ENCODE measurements at regions not wholly inside any gene's neighbourhood (a gene's known extent, or its start where the extent isn't known, plus 50 kb on each side); places are given as distances from the start of the nearest gene placed in this dataset.

DNA sequence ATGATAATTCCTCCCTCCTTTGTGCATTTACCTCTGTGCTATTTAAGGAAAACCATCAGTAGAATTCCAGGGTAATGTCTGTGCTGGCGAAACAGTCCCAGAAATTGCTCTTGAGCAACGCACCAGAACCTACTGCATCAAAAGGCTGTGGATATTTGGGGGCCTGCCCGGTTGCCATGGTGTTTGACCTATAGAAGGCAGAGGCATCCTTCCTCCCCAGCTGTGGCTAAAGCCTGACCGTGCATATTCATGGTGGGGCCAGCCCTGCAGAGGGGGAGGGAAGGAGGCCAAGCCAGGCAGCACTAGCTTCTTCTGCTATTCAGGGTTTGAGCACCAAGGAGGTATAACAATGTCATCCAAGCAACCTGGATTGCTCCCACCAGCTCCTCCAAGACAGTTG lies 215.0 kb upstream of the E2F8 start:
- Histone ChIP-seq H4K20me1 (replicated peaks; ENCODE audit: control insufficient read depth, insufficient read depth, low read length) (no peaks in the 10 kb centered on the region), H3K36me3 (ENCODE audit: control insufficient read depth, insufficient read depth, low read length) (no peaks in the 10 kb centered on the region), H3K4me3 (no peak overlapping the region), H3K27ac (ENCODE audit: extremely low read depth, low read depth, low read length) (no peak overlapping the region), H3K9me1 (ENCODE audit: control insufficient read depth, insufficient read depth, low read length) (no peaks in the 10 kb centered on the region), H3K4me2 (ENCODE audit: insufficient read depth, low read length) (no peak overlapping the region), H3K27me3 (ENCODE audit: control insufficient read depth in 2 of 2, insufficient read depth in 2 of 2, low read length in 2 of 2) (peaks cover 6 to 19% of the 10 kb centered on the region in 2 experiments), H3K9me3 (replicated peaks; ENCODE audit: control insufficient read depth, insufficient read depth, low read depth, low read length) (no peaks in the 10 kb centered on the region), H3K4me1 (replicated peaks in 1 of 2; ENCODE audit: control insufficient read depth in 2 of 2, insufficient read depth in 2 of 2, low read length in 2 of 2) (no peaks in the 10 kb centered on the region), H3K79me2 (ENCODE audit: control insufficient read depth, insufficient read depth, low read length) (no peaks in the 10 kb centered on the region), H2AFZ (ENCODE audit: low read depth, low read length) (no peak overlapping the region), H3K9ac (ENCODE audit: insufficient read depth in 1 of 2, low read depth in 2 of 2, low read length in 2 of 2) (no peak overlapping the region)
- ATAC-seq (no peak), FAIRE-seq (no peak), DNase-seq (ENCODE audit: extremely low read depth in 1 of 4, low spot score in 3 of 4) (no peak)
- ChIA-PET CTCF (ENCODE audit: low intra/inter-chr PET ratio) (no interaction called here), POLR2A (no interaction called here)
- BruUV-seq (replicated peaks), result no TSS peak
- 0% methylated on average over 4 of the region's 4 CpGs for WGBS (ENCODE audit: insufficient coverage, low coverage, missing lambda C conversion rate)
- TF ChIP-seq EHMT2 (IDR thresholded peaks at IDR 0.05) (no peak), HNRNPH1 (optimal IDR thresholded peaks at IDR 0.05; ENCODE audit: low read depth, low read length) (no peak), KLF13 (tag; IDR thresholded peaks at IDR 0.05; ENCODE audit: borderline replicate concordance, low read depth) (no peak), RFX1 (IDR thresholded peaks at IDR 0.05) (no peak), POLR2B (IDR thresholded peaks at IDR 0.05; ENCODE audit: low read depth, partially characterized antibody) (no peak), HDAC1 (IDR thresholded peaks at IDR 0.05) (no peak), YY1 (IDR thresholded peaks at IDR 0.05; ENCODE audit: borderline replicate concordance in 1 of 3, control insufficient read depth in 1 of 3, extremely low read depth in 1 of 3, insufficient read depth in 3 of 3, insufficient read length in 1 of 3, insufficient replicate concordance in 2 of 3, low read depth in 1 of 3, low read length in 2 of 3) (no peak), U2AF2 (optimal IDR thresholded peaks at IDR 0.05; ENCODE audit: low read depth, low read length) (no peak)
- TF ChIP-seq, protein P1, sequence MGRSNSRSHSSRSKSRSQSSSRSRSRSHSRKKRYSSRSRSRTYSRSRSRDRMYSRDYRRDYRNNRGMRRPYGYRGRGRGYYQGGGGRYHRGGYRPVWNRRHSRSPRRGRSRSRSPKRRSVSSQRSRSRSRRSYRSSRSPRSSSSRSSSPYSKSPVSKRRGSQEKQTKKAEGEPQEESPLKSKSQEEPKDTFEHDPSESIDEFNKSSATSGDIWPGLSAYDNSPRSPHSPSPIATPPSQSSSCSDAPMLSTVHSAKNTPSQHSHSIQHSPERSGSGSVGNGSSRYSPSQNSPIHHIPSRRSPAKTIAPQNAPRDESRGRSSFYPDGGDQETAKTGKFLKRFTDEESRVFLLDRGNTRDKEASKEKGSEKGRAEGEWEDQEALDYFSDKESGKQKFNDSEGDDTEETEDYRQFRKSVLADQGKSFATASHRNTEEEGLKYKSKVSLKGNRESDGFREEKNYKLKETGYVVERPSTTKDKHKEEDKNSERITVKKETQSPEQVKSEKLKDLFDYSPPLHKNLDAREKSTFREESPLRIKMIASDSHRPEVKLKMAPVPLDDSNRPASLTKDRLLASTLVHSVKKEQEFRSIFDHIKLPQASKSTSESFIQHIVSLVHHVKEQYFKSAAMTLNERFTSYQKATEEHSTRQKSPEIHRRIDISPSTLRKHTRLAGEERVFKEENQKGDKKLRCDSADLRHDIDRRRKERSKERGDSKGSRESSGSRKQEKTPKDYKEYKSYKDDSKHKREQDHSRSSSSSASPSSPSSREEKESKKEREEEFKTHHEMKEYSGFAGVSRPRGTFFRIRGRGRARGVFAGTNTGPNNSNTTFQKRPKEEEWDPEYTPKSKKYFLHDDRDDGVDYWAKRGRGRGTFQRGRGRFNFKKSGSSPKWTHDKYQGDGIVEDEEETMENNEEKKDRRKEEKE (IDR thresholded peaks at IDR 0.05; ENCODE audit: borderline replicate concordance in 1 of 2, control insufficient read depth in 1 of 2, low read depth in 2 of 2, low read length in 1 of 2), result no peak
- TF ChIP-seq, protein P2, sequence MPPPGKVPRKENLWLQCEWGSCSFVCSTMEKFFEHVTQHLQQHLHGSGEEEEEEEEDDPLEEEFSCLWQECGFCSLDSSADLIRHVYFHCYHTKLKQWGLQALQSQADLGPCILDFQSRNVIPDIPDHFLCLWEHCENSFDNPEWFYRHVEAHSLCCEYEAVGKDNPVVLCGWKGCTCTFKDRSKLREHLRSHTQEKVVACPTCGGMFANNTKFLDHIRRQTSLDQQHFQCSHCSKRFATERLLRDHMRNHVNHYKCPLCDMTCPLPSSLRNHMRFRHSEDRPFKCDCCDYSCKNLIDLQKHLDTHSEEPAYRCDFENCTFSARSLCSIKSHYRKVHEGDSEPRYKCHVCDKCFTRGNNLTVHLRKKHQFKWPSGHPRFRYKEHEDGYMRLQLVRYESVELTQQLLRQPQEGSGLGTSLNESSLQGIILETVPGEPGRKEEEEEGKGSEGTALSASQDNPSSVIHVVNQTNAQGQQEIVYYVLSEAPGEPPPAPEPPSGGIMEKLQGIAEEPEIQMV (tag; conservative IDR thresholded peaks at IDR 0.05; ENCODE audit: low read depth), result no peak
- TF ChIP-seq, protein P3, sequence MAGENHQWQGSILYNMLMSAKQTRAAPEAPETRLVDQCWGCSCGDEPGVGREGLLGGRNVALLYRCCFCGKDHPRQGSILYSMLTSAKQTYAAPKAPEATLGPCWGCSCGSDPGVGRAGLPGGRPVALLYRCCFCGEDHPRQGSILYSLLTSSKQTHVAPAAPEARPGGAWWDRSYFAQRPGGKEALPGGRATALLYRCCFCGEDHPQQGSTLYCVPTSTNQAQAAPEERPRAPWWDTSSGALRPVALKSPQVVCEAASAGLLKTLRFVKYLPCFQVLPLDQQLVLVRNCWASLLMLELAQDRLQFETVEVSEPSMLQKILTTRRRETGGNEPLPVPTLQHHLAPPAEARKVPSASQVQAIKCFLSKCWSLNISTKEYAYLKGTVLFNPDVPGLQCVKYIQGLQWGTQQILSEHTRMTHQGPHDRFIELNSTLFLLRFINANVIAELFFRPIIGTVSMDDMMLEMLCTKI (IDR thresholded peaks at IDR 0.05; ENCODE audit: partially characterized antibody), result no peak
- TF ChIP-seq, protein P4, sequence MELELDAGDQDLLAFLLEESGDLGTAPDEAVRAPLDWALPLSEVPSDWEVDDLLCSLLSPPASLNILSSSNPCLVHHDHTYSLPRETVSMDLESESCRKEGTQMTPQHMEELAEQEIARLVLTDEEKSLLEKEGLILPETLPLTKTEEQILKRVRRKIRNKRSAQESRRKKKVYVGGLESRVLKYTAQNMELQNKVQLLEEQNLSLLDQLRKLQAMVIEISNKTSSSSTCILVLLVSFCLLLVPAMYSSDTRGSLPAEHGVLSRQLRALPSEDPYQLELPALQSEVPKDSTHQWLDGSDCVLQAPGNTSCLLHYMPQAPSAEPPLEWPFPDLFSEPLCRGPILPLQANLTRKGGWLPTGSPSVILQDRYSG (tag; conservative IDR thresholded peaks at IDR 0.05; ENCODE audit: low read depth), result no peak
- intact Hi-C loops (cut with micrococcal nuclease) (no loop called here), in situ Hi-C loops (cut with MboI) (no loop called here)
